NCI-H1694 (cell line): ENCODE measurements at regions not wholly inside any gene's neighbourhood (a gene's known extent, or its start where the extent isn't known, plus 50 kb on each side); places are given as distances from the start of the nearest gene placed in this dataset.

Experiments used
- DNase-seq: peaks from one replicate; lab custom pipeline; 2025; lab: John Stamatoyannopoulos, UW

GRCh38 chr1:217205578-217205977 lies 425.3 kb downstream of the GPATCH2 start:
- DNase-seq: no peak

GRCh38 chr1:217196616-217197015 lies 434.3 kb downstream of the GPATCH2 start:
- DNase-seq: no peak

GRCh38 chr1:217193151-217193550 lies 437.7 kb downstream of the GPATCH2 start:
- DNase-seq: no peak

- no peak for DNase-seq
Observed at GRCh38 chr1:217191441-217191840, 439.4 kb downstream of the GPATCH2 start.

GRCh38 chr1:217190359-217190758 lies 440.5 kb downstream of the GPATCH2 start:
- DNase-seq: no peak

- DNase-seq: no peak
Observed at GRCh38 chr1:217189362-217189761, 441.5 kb downstream of the GPATCH2 start.

- DNase-seq: no peak
Observed at GRCh38 chr1:217188280-217189237, 442.3 kb downstream of the GPATCH2 start.

- DNase-seq: no peak
Observed at GRCh38 chr1:217186664-217187063, 444.2 kb downstream of the GPATCH2 start.

GRCh38 chr1:217184854-217185253 lies 446.0 kb downstream of the GPATCH2 start:
- DNase-seq: no peak

- DNase-seq: no peak
Observed at GRCh38 chr1:217182992-217183391, 447.9 kb downstream of the GPATCH2 start.

- no peak for DNase-seq
Observed at GRCh38 chr1:217181756-217182155, 449.1 kb downstream of the GPATCH2 start.

- DNase-seq: no peak
Observed at GRCh38 chr1:217181176-217181746, 449.6 kb downstream of the GPATCH2 start.

- DNase-seq: no peak
Observed at GRCh38 chr1:217180443-217180842, 450.4 kb downstream of the GPATCH2 start.

GRCh38 chr1:217164403-217164802 lies 441.2 kb upstream of the ESRRG start:
- no peak for DNase-seq

- no peak for DNase-seq
Observed at GRCh38 chr1:217153361-217153760, 430.1 kb upstream of the ESRRG start.

- DNase-seq: no peak
Observed at GRCh38 chr1:217150366-217150765, 427.1 kb upstream of the ESRRG start.

GRCh38 chr1:217149791-217150190 lies 426.6 kb upstream of the ESRRG start:
- no peak for DNase-seq

GRCh38 chr1:217141711-217142110 lies 418.5 kb upstream of the ESRRG start:
- DNase-seq: no peak

- DNase-seq: no peak
Observed at GRCh38 chr1:217140041-217140901, 417.0 kb upstream of the ESRRG start.

GRCh38 chr1:217139513-217139912 lies 416.3 kb upstream of the ESRRG start:
- DNase-seq: no peak

- no peak for DNase-seq
Observed at GRCh38 chr1:217138799-217139466, 415.7 kb upstream of the ESRRG start.
